ENCODE measurements at regions not wholly inside any gene's neighbourhood (a gene's known extent, or its start where the extent isn't known, plus 50 kb on each side); places are given as distances from the start of the nearest gene placed in this dataset.

GRCh38 chr5:92652756-92653155 is 928.3 kb downstream of the NR2F1-AS1 start:
- TF ChIP-seq, protein P1, sequence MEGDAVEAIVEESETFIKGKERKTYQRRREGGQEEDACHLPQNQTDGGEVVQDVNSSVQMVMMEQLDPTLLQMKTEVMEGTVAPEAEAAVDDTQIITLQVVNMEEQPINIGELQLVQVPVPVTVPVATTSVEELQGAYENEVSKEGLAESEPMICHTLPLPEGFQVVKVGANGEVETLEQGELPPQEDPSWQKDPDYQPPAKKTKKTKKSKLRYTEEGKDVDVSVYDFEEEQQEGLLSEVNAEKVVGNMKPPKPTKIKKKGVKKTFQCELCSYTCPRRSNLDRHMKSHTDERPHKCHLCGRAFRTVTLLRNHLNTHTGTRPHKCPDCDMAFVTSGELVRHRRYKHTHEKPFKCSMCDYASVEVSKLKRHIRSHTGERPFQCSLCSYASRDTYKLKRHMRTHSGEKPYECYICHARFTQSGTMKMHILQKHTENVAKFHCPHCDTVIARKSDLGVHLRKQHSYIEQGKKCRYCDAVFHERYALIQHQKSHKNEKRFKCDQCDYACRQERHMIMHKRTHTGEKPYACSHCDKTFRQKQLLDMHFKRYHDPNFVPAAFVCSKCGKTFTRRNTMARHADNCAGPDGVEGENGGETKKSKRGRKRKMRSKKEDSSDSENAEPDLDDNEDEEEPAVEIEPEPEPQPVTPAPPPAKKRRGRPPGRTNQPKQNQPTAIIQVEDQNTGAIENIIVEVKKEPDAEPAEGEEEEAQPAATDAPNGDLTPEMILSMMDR (IDR thresholded peaks at IDR 0.05): no peak
- no peak for TF ChIP-seq POLR2A (IDR thresholded peaks at IDR 0.05)

Measured in thyroid gland (tissue), 4 donors.